Transverse colon (tissue), 4 donors: ENCODE measurements at regions not wholly inside any gene's neighbourhood (a gene's known extent, or its start where the extent isn't known, plus 50 kb on each side); places are given as distances from the start of the nearest gene placed in this dataset.

Experiments used
- CTCF ChIP-seq, 5 experiments: fragments of 200-600 bp in 3 of 5; fragments of 450-650 bp in 2 of 5; sonication (generic) in 3 of 5; IDR thresholded peaks; 1 replicate in 2 of 5; 2 replicates in 3 of 5; pipeline ENCODE4 v1.5.1; 2016 to 2017; ENCODE audit warnings: antibody characterized with exemption in 5 of 5, inconsistent platforms in 3 of 5, mild to moderate bottlenecking in 2 of 5, moderate library complexity in 1 of 5
- EP300 ChIP-seq: sonication (generic); formaldehyde crosslinking; IDR thresholded peaks from one replicate; pipeline ENCODE4 v1.6.1; 2017; ENCODE audit warnings: antibody characterized with exemption, low read depth
- POLR2A ChIP-seq: fragments of 450-650 bp; IDR thresholded peaks from one replicate; pipeline ENCODE4 v1.6.1; 2016; ENCODE audit warnings: antibody characterized with exemption, mild to moderate bottlenecking, moderate library complexity
- POLR2AphosphoS5 ChIP-seq, 3 donors: sonication (generic); formaldehyde crosslinking; IDR thresholded peaks; one replicate each; pipeline ENCODE4 v1.6.1; 2016; ENCODE audit warnings: antibody characterized with exemption in 3 of 3

- TF ChIP-seq POLR2AphosphoS5 (IDR thresholded peaks at IDR 0.05): no peak
- no peak for TF ChIP-seq CTCF (IDR thresholded peaks at IDR 0.05)
- TF ChIP-seq POLR2A: no peak
- TF ChIP-seq EP300: no peak
Observed at GRCh38 chr6:169978615-169979161, 227.3 kb downstream of the ERMARD start.
